ENCODE measurements at regions not wholly inside any gene's neighbourhood (a gene's known extent, or its start where the extent isn't known, plus 50 kb on each side); places are given as distances from the start of the nearest gene placed in this dataset.

DNA sequence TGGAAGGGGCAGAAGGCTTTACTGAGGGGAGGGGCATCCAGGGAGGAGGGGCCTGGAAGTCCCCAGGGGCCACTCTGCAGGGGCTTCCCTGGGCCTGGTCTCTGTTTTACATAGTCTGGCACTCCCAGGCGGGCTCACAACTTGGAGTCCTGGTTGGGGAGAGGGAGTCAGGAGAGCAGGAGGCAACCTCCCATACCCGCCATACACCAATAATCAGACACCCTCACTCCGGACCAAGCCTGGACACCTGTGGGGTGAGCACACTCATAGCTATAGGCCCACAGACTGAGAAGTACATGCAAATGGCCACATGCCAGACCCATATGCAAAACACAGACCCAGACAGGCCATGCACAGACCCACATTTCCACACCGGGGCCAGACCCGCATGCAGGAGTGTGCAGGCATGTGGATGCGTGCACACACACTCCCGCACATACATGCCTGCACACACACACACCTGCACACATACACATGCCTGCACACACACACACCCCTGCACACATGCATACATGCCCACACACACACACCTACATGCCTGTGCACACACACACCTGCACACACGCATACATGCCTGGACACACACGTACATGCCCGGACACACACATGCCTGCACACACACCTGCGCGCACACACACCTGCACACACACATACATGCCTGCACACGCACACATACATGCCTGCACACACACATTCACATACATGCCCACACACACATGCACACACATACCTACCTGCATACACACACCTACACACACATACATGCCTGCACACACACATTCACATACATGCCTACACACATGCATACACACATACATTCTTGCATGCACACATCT, 89.5 kb upstream of the RUNX3 start:
- Histone ChIP-seq H3K9me3 (ENCODE audit: control insufficient read depth, insufficient read depth, low read length) (no peaks in the 10 kb centered on the region; the same call in 1 of the 2 replicates), H3K27ac (ENCODE audit: low read depth, low read length) (no peak overlapping the region), H3K4me3 (ENCODE audit: low read depth, low read length) (no peak overlapping the region), H3K27me3 (ENCODE audit: control insufficient read depth, insufficient read depth, low read length) (peaks cover 2% of the 10 kb centered on the region)
- CTCF ChIA-PET: no interaction called here
- TF ChIP-seq, protein P1, sequence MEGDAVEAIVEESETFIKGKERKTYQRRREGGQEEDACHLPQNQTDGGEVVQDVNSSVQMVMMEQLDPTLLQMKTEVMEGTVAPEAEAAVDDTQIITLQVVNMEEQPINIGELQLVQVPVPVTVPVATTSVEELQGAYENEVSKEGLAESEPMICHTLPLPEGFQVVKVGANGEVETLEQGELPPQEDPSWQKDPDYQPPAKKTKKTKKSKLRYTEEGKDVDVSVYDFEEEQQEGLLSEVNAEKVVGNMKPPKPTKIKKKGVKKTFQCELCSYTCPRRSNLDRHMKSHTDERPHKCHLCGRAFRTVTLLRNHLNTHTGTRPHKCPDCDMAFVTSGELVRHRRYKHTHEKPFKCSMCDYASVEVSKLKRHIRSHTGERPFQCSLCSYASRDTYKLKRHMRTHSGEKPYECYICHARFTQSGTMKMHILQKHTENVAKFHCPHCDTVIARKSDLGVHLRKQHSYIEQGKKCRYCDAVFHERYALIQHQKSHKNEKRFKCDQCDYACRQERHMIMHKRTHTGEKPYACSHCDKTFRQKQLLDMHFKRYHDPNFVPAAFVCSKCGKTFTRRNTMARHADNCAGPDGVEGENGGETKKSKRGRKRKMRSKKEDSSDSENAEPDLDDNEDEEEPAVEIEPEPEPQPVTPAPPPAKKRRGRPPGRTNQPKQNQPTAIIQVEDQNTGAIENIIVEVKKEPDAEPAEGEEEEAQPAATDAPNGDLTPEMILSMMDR (IDR thresholded peaks at IDR 0.05; ENCODE audit: low read depth, low read length): no peak
- no peak for DNase-seq (ENCODE audit: low read depth, low spot score)
- POLR2A ChIA-PET: no interaction called here

DNA sequence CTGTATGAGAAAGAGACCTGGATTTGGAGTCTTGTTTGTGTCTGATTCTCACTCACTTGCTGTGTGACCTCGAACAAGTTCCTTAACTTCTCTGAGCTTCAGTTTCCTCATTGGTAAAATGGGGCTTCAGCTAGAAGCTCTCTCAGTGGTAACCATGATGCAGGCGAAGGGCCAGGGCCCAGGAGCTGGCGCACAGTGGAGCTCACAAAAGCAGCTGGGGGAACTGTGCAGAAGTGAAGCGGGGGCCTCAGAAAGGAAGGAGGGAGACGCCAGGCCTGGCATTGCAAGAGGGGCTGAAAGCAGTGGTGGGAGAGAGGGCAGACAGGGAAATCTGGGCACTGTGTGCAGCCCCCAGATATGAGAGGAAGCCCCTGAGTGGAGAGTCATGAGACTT, 88.9 kb upstream of the RUNX3 start:
- Histone ChIP-seq H3K9me3 (ENCODE audit: control insufficient read depth, insufficient read depth, low read length) (no peaks in the 10 kb centered on the region; the same call in 1 of the 2 replicates), H3K27me3 (ENCODE audit: control insufficient read depth, insufficient read depth, low read length) (peaks cover 2% of the 10 kb centered on the region), H3K4me3 (ENCODE audit: low read depth, low read length) (no peak overlapping the region), H3K27ac (ENCODE audit: low read depth, low read length) (no peak overlapping the region)
- POLR2A ChIA-PET: no interaction called here
- TF ChIP-seq, protein P1 (IDR thresholded peaks at IDR 0.05; ENCODE audit: low read depth, low read length): no peak
- no peak for DNase-seq (ENCODE audit: low read depth, low spot score)
- CTCF ChIA-PET: no interaction called here

DNA sequence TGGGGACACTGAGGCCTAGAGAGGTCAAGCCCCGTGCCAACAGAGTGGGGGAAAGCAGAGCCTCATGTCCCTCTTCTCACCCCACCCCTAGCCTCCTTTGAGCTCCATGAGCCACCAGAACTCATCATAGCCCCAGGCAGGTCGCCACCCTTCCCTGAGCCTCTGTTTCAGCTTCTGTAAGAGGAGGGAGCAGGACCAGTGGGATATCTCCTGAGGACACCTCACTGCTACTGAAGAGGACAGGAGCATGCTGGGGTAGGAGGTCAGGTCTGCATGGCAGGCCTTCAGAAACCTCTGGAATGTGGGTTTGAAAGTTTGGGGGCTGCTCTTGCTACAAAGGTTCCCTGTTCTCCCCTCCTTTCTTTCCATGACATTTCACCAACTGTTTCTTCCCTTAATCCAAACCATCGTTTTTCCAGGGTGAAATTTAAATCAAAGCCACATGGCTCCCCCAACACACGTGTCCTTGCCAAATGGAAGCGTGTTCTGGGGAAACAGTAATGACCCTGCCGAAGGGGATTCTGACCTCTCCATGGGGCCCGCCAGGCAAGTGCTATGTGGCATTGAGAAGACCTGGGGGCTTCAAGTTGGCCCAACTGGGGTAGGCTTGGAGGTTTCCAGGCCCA, 88.1 kb upstream of the RUNX3 start:
- H3K27me3 ChIP-seq (ENCODE audit: control insufficient read depth, insufficient read depth, low read length): peaks cover 5% of the 10 kb centered on the region
- no peaks in the 10 kb centered on the region; the same call in 1 of the 2 replicates for H3K9me3 ChIP-seq (ENCODE audit: control insufficient read depth, insufficient read depth, low read length)
- no peak for DNase-seq (ENCODE audit: low read depth, low spot score)
- H3K27ac ChIP-seq (ENCODE audit: low read depth, low read length): no peak overlapping the region
- POLR2A ChIA-PET: no interaction called here
- CTCF ChIA-PET: interaction anchor here (0.9 kb wide), 2 partner anchors 36 to 85 kb away, joined by 3 read pairs; no protein-coding TSS in a partner anchor
- TF ChIP-seq, protein P1 (IDR thresholded peaks at IDR 0.05; ENCODE audit: low read depth, low read length): no peak
- H3K4me3 ChIP-seq (ENCODE audit: low read depth, low read length): no peak overlapping the region

DNA sequence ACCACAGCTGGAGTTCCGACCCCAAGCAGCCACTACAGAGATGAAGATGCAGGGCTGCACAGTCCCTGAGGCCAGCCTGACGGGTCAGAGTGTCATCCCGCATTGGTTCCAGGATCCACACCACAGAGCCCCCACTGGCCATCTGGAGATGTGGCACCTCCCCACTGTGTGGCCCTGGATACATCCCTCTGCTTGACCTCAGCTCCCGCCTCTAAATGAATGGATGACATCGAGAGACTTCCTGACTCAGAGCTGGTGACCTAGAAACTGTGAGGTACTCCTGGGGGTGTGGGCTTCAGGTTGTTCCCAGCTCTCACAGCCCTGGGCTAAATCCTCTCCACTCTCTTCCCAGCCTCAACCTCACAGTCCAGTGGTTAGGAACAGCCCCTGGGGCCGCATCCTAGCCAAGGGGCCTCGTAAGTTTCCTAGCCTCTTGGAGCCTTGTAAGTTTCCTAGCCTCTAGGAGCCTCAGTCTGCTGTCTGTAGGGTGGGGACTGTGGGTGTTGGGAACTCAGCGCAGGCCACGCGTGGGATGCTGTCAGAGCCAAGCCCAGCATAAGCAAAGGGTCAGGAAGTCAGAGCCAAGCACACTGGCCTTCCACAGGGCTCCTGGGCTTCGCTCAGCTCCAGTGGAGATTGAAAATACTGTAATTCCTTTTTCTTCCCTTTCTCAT, 87.5 kb upstream of the RUNX3 start:
- CTCF ChIA-PET: interaction anchor here (0.9 kb wide), 2 partner anchors 36 to 85 kb away, joined by 3 read pairs; no protein-coding TSS in a partner anchor
- H3K4me3 ChIP-seq (ENCODE audit: low read depth, low read length): no peak overlapping the region

More for the DNA sequence above, 87.5 kb upstream of the RUNX3 start:
- TF ChIP-seq, protein P1 (IDR thresholded peaks at IDR 0.05; ENCODE audit: low read depth, low read length): no peak
- POLR2A ChIA-PET: no interaction called here
- peaks cover 6% of the 10 kb centered on the region for H3K27me3 ChIP-seq (ENCODE audit: control insufficient read depth, insufficient read depth, low read length)
- no peak overlapping the region for H3K27ac ChIP-seq (ENCODE audit: low read depth, low read length)
- DNase-seq (ENCODE audit: low read depth, low spot score): no peak
- no peaks in the 10 kb centered on the region; the same call in 1 of the 2 replicates for H3K9me3 ChIP-seq (ENCODE audit: control insufficient read depth, insufficient read depth, low read length)
